ENCODE measurements at regions not wholly inside any gene's neighbourhood (a gene's known extent, or its start where the extent isn't known, plus 50 kb on each side); places are given as distances from the start of the nearest gene placed in this dataset.

GRCh38 chr6:149149653-149150052, 167.9 kb upstream of the TAB2 start:
- no peak for DNase-seq (ENCODE audit: low read depth in 3 of 3)

- no peak for DNase-seq (ENCODE audit: low read depth in 3 of 3)
Measured at GRCh38 chr6:149150301-149150700, 167.2 kb upstream of the TAB2 start.

GRCh38 chr6:149150801-149151398, 166.6 kb upstream of the TAB2 start:
- DNase-seq (ENCODE audit: low read depth in 3 of 3) = peak in 2 of 3 donors; percentile 41 to 46

GRCh38 chr6:149152521-149152920, 165.0 kb upstream of the TAB2 start:
- no peak for DNase-seq (ENCODE audit: low read depth in 3 of 3)

GRCh38 chr6:149153100-149153499, 164.4 kb upstream of the TAB2 start:
- no peak for DNase-seq (ENCODE audit: low read depth in 3 of 3)

GRCh38 chr6:149153693-149154092, 163.8 kb upstream of the TAB2 start:
- no peak for DNase-seq (ENCODE audit: low read depth in 3 of 3)

- DNase-seq (ENCODE audit: low read depth in 3 of 3) = no peak
Measured at GRCh38 chr6:149154261-149154821, 163.2 kb upstream of the TAB2 start.

GRCh38 chr6:149157126-149157525, 160.4 kb upstream of the TAB2 start:
- no peak for DNase-seq (ENCODE audit: low read depth in 3 of 3)

- DNase-seq (ENCODE audit: low read depth in 3 of 3) = no peak
Measured at GRCh38 chr6:149158076-149158475, 159.4 kb upstream of the TAB2 start.

GRCh38 chr6:149160943-149161342, 156.6 kb upstream of the TAB2 start:
- DNase-seq (ENCODE audit: low read depth in 3 of 3) = no peak

GRCh38 chr6:149162924-149163323, 154.6 kb upstream of the TAB2 start:
- no peak for DNase-seq (ENCODE audit: low read depth in 3 of 3)

- no peak for DNase-seq (ENCODE audit: low read depth in 3 of 3)
Measured at GRCh38 chr6:149164199-149164750, 153.2 kb upstream of the TAB2 start.

- no peak for DNase-seq (ENCODE audit: low read depth in 3 of 3)
Measured at GRCh38 chr6:149166336-149166735, 151.2 kb upstream of the TAB2 start.

GRCh38 chr6:149166747-149167146, 150.8 kb upstream of the TAB2 start:
- no peak for DNase-seq (ENCODE audit: low read depth in 3 of 3)

- no peak for DNase-seq (ENCODE audit: low read depth in 3 of 3)
Measured at GRCh38 chr6:149168968-149169367, 148.5 kb upstream of the TAB2 start.

GRCh38 chr6:149169761-149170511, 147.6 kb upstream of the TAB2 start:
- no peak for DNase-seq (ENCODE audit: low read depth in 3 of 3)

- DNase-seq (ENCODE audit: low read depth in 3 of 3) = no peak
Measured at GRCh38 chr6:149170564-149171452, 146.7 kb upstream of the TAB2 start.

GRCh38 chr6:149173222-149173621, 144.3 kb upstream of the TAB2 start:
- no peak for DNase-seq (ENCODE audit: low read depth in 3 of 3)

GRCh38 chr6:149174962-149175361, 142.6 kb upstream of the TAB2 start:
- no peak for DNase-seq (ENCODE audit: low read depth in 3 of 3)

- no peak for DNase-seq (ENCODE audit: low read depth in 3 of 3)
Measured at GRCh38 chr6:149176971-149177667, 140.4 kb upstream of the TAB2 start.

GRCh38 chr6:149179431-149179830, 138.1 kb upstream of the TAB2 start:
- no peak for DNase-seq (ENCODE audit: low read depth in 3 of 3)
